ENCODE measurements at regions not wholly inside any gene's neighbourhood (a gene's known extent, or its start where the extent isn't known, plus 50 kb on each side); places are given as distances from the start of the nearest gene placed in this dataset.

DNA sequence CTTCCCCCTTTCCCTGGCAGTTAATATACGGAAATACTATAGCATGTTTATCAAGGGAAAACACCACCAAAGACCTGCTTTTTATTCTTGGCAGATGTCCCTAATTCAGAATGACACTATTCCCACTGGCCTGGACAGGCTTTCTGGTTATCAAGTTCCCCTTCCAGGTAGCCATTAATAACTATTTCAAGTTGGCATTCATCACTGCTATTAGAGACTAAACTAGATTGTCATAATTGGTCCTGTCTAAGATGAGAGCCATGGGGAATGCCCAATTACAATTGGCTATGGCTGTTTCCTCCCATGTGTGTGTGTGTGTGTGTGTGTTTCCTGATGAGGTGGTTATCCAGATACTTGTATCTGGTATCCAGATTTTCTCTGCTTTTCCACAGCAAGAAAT lies 608.1 kb downstream of the SQOR start:
- Histone ChIP-seq H3K4me3 (ENCODE audit: low read length in 3 of 3) (no peak overlapping the region), H3K36me3 (ENCODE audit: control insufficient read depth in 2 of 3, insufficient read depth in 3 of 3, low read length in 3 of 3) (no peaks in the 10 kb centered on the region), H3K9ac (ENCODE audit: low read length in 3 of 3) (no peak overlapping the region), H3K4me1 (ENCODE audit: control insufficient read depth in 2 of 3, insufficient read depth in 2 of 3, low read depth in 1 of 3, low read length in 3 of 3) (no peaks in the 10 kb centered on the region), H3K27ac (ENCODE audit: low read depth in 2 of 2, low read length in 2 of 2) (no peak overlapping the region), H3K27me3 (ENCODE audit: control insufficient read depth, insufficient read depth, low read length) (no peaks in the 10 kb centered on the region), H3K9me3 (ENCODE audit: control insufficient read depth in 2 of 3, insufficient read depth in 1 of 3, low read length in 3 of 3) (no peaks in the 10 kb centered on the region)
- FAIRE-seq (no peak), DNase-seq (no peak)
- TF ChIP-seq, protein P1, sequence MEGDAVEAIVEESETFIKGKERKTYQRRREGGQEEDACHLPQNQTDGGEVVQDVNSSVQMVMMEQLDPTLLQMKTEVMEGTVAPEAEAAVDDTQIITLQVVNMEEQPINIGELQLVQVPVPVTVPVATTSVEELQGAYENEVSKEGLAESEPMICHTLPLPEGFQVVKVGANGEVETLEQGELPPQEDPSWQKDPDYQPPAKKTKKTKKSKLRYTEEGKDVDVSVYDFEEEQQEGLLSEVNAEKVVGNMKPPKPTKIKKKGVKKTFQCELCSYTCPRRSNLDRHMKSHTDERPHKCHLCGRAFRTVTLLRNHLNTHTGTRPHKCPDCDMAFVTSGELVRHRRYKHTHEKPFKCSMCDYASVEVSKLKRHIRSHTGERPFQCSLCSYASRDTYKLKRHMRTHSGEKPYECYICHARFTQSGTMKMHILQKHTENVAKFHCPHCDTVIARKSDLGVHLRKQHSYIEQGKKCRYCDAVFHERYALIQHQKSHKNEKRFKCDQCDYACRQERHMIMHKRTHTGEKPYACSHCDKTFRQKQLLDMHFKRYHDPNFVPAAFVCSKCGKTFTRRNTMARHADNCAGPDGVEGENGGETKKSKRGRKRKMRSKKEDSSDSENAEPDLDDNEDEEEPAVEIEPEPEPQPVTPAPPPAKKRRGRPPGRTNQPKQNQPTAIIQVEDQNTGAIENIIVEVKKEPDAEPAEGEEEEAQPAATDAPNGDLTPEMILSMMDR (IDR thresholded peaks at IDR 0.05; ENCODE audit: borderline replicate concordance, extremely low read depth, insufficient read depth), result no peak
- intact Hi-C loops (cut with DNase I), result no loop called here

DNA sequence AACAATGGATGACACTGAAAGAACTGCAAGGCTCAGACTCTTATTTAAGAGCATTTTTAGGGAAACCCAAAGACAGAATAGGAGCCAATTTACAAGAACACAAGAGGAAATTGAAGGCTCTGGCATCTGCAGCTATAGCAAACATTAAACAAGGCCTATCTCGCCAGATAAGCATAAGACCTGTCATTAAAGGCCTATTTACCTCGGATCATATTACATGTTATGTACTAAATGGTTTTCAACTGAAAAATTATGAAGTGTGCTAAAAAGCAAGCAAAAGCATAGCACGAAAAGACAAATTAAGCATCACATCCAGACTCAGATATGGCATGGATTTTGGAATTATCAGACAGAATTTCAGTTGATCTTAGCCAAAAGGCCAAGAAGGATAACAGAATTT lies 617.1 kb downstream of the SQOR start:
- intact Hi-C loops (cut with DNase I), result no loop called here

DNA sequence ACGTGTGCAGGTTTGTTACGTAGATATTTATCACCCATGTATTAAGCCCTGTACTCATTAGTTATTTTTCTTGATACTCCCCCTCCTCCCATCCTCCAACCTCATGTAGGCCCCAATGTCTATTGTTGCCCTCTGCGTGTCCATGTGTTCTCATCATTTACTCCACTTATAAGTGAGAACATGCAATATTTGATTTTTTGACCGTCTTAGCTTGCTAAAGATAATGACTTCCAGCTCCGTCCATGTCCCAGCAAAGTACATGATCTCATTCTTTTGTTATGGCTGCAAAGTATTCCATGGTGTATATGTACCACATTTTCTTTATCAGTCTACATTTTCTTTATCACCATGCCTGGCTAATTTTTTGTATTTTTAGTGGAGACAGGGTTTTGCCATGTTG lies 623.2 kb downstream of the SQOR start:
- Histone ChIP-seq H3K4me1 (ENCODE audit: control insufficient read depth in 2 of 3, insufficient read depth in 2 of 3, low read depth in 1 of 3, low read length in 3 of 3) (no peaks in the 10 kb centered on the region), H3K9me3 (ENCODE audit: control insufficient read depth in 2 of 3, insufficient read depth in 1 of 3, low read length in 3 of 3) (peaks cover 0 to 3% (median 0%) of the 10 kb centered on the region in 3 donors), H3K27ac (ENCODE audit: low read depth in 2 of 2, low read length in 2 of 2) (no peak overlapping the region), H3K36me3 (ENCODE audit: control insufficient read depth in 2 of 3, insufficient read depth in 3 of 3, low read length in 3 of 3) (no peaks in the 10 kb centered on the region), H3K9ac (ENCODE audit: low read length in 3 of 3) (no peak overlapping the region), H3K4me3 (ENCODE audit: low read length in 3 of 3) (no peak overlapping the region), H3K27me3 (ENCODE audit: control insufficient read depth, insufficient read depth, low read length) (no peaks in the 10 kb centered on the region)
- DNase-seq (no peak), FAIRE-seq (no peak)
- intact Hi-C loops (cut with DNase I), result no loop called here
- TF ChIP-seq, protein P1 (IDR thresholded peaks at IDR 0.05; ENCODE audit: borderline replicate concordance, extremely low read depth, insufficient read depth), result no peak

More for the DNA sequence above, 617.1 kb downstream of the SQOR start:
- Histone ChIP-seq H3K9me3 (ENCODE audit: control insufficient read depth in 2 of 3, insufficient read depth in 1 of 3, low read length in 3 of 3) (no peaks in the 10 kb centered on the region), H3K36me3 (ENCODE audit: control insufficient read depth in 2 of 3, insufficient read depth in 3 of 3, low read length in 3 of 3) (no peaks in the 10 kb centered on the region), H3K4me1 (ENCODE audit: control insufficient read depth in 2 of 3, insufficient read depth in 2 of 3, low read depth in 1 of 3, low read length in 3 of 3) (no peaks in the 10 kb centered on the region), H3K27ac (ENCODE audit: low read depth in 2 of 2, low read length in 2 of 2) (no peak overlapping the region), H3K4me3 (ENCODE audit: low read length in 3 of 3) (no peak overlapping the region), H3K9ac (ENCODE audit: low read length in 3 of 3) (no peak overlapping the region), H3K27me3 (ENCODE audit: control insufficient read depth, insufficient read depth, low read length) (no peaks in the 10 kb centered on the region)
- FAIRE-seq (no peak), DNase-seq (no peak)
- TF ChIP-seq, protein P1 (IDR thresholded peaks at IDR 0.05; ENCODE audit: borderline replicate concordance, extremely low read depth, insufficient read depth), result no peak

DNA sequence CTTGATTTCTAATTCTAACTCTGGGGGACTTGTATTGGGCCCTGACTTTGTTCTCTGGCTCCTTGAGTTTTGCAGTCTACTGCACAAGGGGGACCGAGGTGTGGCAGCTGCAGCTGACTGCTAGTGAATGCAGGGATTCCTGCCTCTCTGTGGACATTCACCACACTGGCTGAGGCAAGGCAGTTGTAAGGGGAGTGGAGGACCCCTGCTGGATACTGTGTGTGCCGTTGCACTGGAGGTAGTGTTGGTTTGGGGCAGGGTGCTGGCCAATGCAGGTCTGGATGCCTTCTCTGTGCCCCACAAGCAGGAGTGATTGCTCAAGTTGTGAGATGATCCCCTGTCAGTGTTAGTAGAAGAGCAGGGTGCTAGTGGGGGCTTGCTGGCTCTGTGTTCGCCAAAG lies 626.1 kb downstream of the SQOR start:
- Histone ChIP-seq H3K27ac (ENCODE audit: low read depth in 2 of 2, low read length in 2 of 2) (no peak overlapping the region), H3K4me3 (ENCODE audit: low read length in 3 of 3) (no peak overlapping the region), H3K4me1 (ENCODE audit: control insufficient read depth in 2 of 3, insufficient read depth in 2 of 3, low read depth in 1 of 3, low read length in 3 of 3) (no peaks in the 10 kb centered on the region), H3K27me3 (ENCODE audit: control insufficient read depth, insufficient read depth, low read length) (no peaks in the 10 kb centered on the region), H3K36me3 (ENCODE audit: control insufficient read depth in 2 of 3, insufficient read depth in 3 of 3, low read length in 3 of 3) (no peaks in the 10 kb centered on the region), H3K9ac (ENCODE audit: low read length in 3 of 3) (no peak overlapping the region), H3K9me3 (ENCODE audit: control insufficient read depth in 2 of 3, insufficient read depth in 1 of 3, low read length in 3 of 3) (peaks cover 0 to 3% (median 0%) of the 10 kb centered on the region in 3 donors)
- TF ChIP-seq, protein P1 (IDR thresholded peaks at IDR 0.05; ENCODE audit: borderline replicate concordance, extremely low read depth, insufficient read depth), result no peak
- DNase-seq, result no peak
- intact Hi-C loops (cut with DNase I), result no loop called here
- FAIRE-seq, result no peak
